GM12872 (cell line): ENCODE measurements at regions not wholly inside any gene's neighbourhood (a gene's known extent, or its start where the extent isn't known, plus 50 kb on each side); places are given as distances from the start of the nearest gene placed in this dataset.

ENCODE experiments used
- CTCF ChIP-seq: IDR thresholded peaks from 3 replicates; pipeline ENCODE4 v1.5.1; 2011; ENCODE audit warnings: low read depth, mild to moderate bottlenecking, low read length, moderate library complexity; ENCODE audit not compliant: insufficient read depth

DNA sequence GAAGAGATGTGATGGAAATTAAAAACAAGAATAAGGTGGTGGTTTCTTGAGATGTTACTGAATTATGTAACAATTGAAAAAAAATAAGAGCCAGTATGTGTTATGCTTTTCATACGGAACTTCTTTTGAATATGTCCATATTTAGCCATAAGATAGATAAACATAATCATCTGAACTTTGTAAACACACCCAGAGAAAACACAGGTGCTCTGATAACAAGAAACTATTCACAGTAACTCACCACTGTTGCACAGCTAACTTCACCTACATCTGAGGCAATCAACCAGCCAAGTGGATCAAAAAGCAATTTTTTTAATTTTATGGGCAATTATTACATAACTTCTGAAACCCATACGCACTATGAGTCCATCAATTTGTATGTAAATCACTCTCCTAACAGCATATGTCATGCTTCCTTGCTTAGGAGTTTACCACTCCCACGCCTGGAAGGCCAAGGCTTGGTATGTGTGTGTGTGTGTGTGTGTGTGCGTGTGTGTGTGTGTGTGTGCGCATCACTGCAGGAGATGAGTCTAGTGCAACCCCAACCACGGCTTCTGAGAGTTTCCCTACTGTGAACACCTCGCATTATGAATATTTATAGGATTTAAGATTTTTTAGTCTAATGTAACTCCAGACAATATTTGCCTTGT lies 443.4 kb downstream of the BCAT1 start:
- TF ChIP-seq CTCF = no peak

DNA sequence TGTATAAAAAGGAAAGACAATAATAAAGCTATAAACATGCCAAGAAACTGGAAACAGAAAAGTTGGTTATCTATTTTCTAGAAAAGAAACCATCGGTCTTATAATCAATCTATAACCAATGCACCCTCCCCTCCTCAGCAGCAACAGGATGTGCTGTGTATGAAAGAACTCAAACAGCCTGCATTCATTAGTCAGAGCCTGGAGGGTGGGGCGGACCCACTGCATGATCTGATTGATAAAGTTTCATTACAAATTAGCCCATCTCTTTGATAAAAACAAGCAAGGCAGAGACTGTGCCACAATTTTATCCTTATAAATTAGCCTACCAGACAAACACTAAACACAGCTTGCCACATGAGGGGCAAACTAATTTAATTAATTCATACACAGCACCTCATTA lies 448.1 kb downstream of the BCAT1 start:
- no peak for TF ChIP-seq CTCF

DNA sequence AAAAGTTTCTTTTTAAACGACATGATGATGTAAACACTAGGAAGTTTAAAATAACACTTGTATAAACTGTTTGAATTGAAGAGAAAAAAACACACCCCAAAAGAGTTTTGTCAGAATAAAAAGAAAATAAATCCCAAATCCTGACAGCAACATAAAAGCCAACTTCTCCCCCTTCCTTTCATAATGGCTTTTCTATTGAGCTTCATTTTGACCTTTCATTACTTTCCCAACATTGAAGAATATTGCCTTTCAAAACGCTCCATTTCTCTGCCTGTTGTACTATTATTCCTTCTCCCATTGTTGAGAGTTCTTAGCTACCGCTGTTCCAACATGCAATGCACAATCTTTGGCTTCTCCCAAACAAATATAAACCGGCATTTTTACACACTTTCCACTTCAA lies 448.5 kb downstream of the BCAT1 start:
- no peak for TF ChIP-seq CTCF

- no peak for TF ChIP-seq CTCF
Measured at GRCh38 chr12:24499151-24500146, 449.5 kb downstream of the BCAT1 start.

DNA sequence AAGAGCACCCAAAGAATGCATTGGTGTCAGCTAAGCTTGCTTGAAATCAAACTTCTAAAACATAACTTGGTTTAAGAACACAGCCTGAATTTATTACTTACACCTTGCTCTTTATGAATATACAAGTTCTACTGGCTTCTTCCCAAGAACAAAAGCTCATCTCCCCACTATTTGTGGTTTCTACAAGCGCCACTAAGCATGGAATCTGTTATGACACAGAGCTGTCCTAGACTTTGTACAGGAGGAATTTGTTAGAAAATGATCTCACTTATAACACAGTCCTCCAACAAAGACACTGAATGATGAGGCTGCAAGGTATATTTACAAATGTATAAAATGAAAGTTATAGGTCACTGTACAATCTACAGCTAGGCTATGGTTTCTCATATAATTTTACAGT lies 452.1 kb downstream of the BCAT1 start:
- TF ChIP-seq CTCF = no peak

- no peak for TF ChIP-seq CTCF
Measured at GRCh38 chr12:24494401-24494800, 454.5 kb downstream of the BCAT1 start.

- no peak for TF ChIP-seq CTCF
Measured at GRCh38 chr12:24491968-24492367, 456.9 kb downstream of the BCAT1 start.
